Ovary (tissue), 3 donors: ENCODE measurements at regions not wholly inside any gene's neighbourhood (a gene's known extent, or its start where the extent isn't known, plus 50 kb on each side); places are given as distances from the start of the nearest gene placed in this dataset.

Experiments
- CTCF ChIP-seq, 3 donors: fragments of 450-650 bp in 2 of 3; fragments of 200-600 bp in 1 of 3; IDR thresholded peaks; one replicate each; pipeline versions ENCODE4 v1.5.1 to v1.8.0; 2016 to 2022; ENCODE audit warnings: antibody characterized with exemption in 3 of 3, mild to moderate bottlenecking in 1 of 3
- POLR2A ChIP-seq: fragments of 450-650 bp; IDR thresholded peaks from one replicate; pipeline ENCODE4 v1.6.1; 2017; ENCODE audit warnings: antibody characterized with exemption, mild to moderate bottlenecking, moderate library complexity
- donor health status: DM: no; HTN: no; CAD: no.

DNA sequence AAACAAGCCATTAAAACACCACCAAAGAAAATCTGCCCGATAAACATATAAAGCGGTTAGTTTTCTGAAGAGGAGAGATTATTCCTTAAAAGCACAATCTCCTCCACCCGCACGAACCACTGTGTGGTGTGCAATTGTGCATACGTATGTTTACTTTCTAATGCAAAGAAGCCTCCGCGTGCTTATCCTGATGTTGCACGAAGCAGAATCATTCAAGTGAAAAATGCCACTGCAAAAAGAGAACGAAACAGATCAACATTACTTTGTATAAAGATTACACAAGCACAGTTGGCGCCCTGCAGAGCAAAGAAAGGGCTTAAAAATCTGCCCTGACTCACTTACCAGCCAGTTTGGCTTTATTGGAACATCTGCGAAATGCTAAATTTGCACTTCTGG is 166.8 kb downstream of the ZNF281 start:
- TF ChIP-seq POLR2A: no peak
- no peak for TF ChIP-seq CTCF (IDR thresholded peaks at IDR 0.05)
